ENCODE measurements at regions not wholly inside any gene's neighbourhood (a gene's known extent, or its start where the extent isn't known, plus 50 kb on each side); places are given as distances from the start of the nearest gene placed in this dataset.

GRCh38 chr9:26145938-26146337, 467.7 kb upstream of the TUSC1 start:
- ATAC-seq (ENCODE audit: low read depth in 2 of 2) (no peak), DNase-seq (no peak)
- H3K4me3 ChIP-seq (ENCODE audit: low read depth, low read length), result no peak overlapping the region

GRCh38 chr9:26142631-26143030, 464.4 kb upstream of the TUSC1 start:
- H3K27me3 Mint-ChIP-seq, result no peaks in the 10 kb centered on the region
- Histone ChIP-seq H3K27me3 (ENCODE audit: control insufficient read depth, insufficient read depth, low read length) (no peaks in the 10 kb centered on the region), H3K9me3 (ENCODE audit: control insufficient read depth in 2 of 2, low read length in 2 of 2) (no peaks in the 10 kb centered on the region), H3K36me3 (ENCODE audit: control insufficient read depth, insufficient read depth, low read length) (no peaks in the 10 kb centered on the region), H3K27ac (ENCODE audit: insufficient read depth, low read length, poor library complexity, severe bottlenecking) (no peak overlapping the region), H3K4me3 (ENCODE audit: low read depth, low read length) (no peak overlapping the region), H3K4me1 (ENCODE audit: control insufficient read depth, insufficient read depth, low read length, poor library complexity, severe bottlenecking) (no peaks in the 10 kb centered on the region)
- H3K36me3 Mint-ChIP-seq, result no peaks in the 10 kb centered on the region
- no peaks in the 10 kb centered on the region for H3K4me1 Mint-ChIP-seq
- peaks cover 2 to 16% (median 4%) of the 10 kb centered on the region in 7 donors for H3K9me3 Mint-ChIP-seq
- DNase-seq (no peak), ATAC-seq (ENCODE audit: low read depth in 2 of 2) (no peak)
- no peak overlapping the region for H3K4me3 Mint-ChIP-seq
- no peak overlapping the region for H3K27ac Mint-ChIP-seq

More at GRCh38 chr9:26145938-26146337, 467.7 kb upstream of the TUSC1 start:
- H3K4me3 Mint-ChIP-seq, result no peak overlapping the region
- peaks cover 0 to 3% of the 10 kb centered on the region in 2 experiments for H3K9me3 ChIP-seq (ENCODE audit: control insufficient read depth in 2 of 2, low read length in 2 of 2)
- no peaks in the 10 kb centered on the region for H3K27me3 ChIP-seq (ENCODE audit: control insufficient read depth, insufficient read depth, low read length)
- H3K4me1 ChIP-seq (ENCODE audit: control insufficient read depth, insufficient read depth, low read length, poor library complexity, severe bottlenecking), result no peaks in the 10 kb centered on the region
- no peaks in the 10 kb centered on the region for H3K27me3 Mint-ChIP-seq
- no peaks in the 10 kb centered on the region for H3K36me3 ChIP-seq (ENCODE audit: control insufficient read depth, insufficient read depth, low read length)
- no peaks in the 10 kb centered on the region for H3K4me1 Mint-ChIP-seq
- peaks cover 2 to 14% (median 6%) of the 10 kb centered on the region in 7 donors for H3K9me3 Mint-ChIP-seq
- H3K27ac Mint-ChIP-seq, result no peak overlapping the region
- H3K27ac ChIP-seq (ENCODE audit: insufficient read depth, low read length, poor library complexity, severe bottlenecking), result no peak overlapping the region
- H3K36me3 Mint-ChIP-seq, result no peaks in the 10 kb centered on the region

- no peak overlapping the region for H3K4me3 Mint-ChIP-seq
- no peaks in the 10 kb centered on the region for H3K36me3 ChIP-seq (ENCODE audit: control insufficient read depth, insufficient read depth, low read length)
- no peaks in the 10 kb centered on the region for H3K27me3 ChIP-seq (ENCODE audit: control insufficient read depth, insufficient read depth, low read length)
- no peak overlapping the region for H3K4me3 ChIP-seq (ENCODE audit: low read depth, low read length)
- H3K27ac Mint-ChIP-seq, result no peak overlapping the region
- ATAC-seq (ENCODE audit: low read depth in 2 of 2) (no peak), DNase-seq (no peak)
- no peaks in the 10 kb centered on the region for H3K4me1 Mint-ChIP-seq
- H3K4me1 ChIP-seq (ENCODE audit: control insufficient read depth, insufficient read depth, low read length, poor library complexity, severe bottlenecking), result no peaks in the 10 kb centered on the region
- H3K9me3 Mint-ChIP-seq, result peaks cover 2 to 16% (median 4%) of the 10 kb centered on the region in 7 donors
- H3K36me3 Mint-ChIP-seq, result no peaks in the 10 kb centered on the region
- H3K27ac ChIP-seq (ENCODE audit: insufficient read depth, low read length, poor library complexity, severe bottlenecking), result no peak overlapping the region
- H3K27me3 Mint-ChIP-seq, result no peaks in the 10 kb centered on the region
- no peaks in the 10 kb centered on the region for H3K9me3 ChIP-seq (ENCODE audit: control insufficient read depth in 2 of 2, low read length in 2 of 2)
Observed at GRCh38 chr9:26142201-26142600, 464.0 kb upstream of the TUSC1 start.

- no peaks in the 10 kb centered on the region for H3K36me3 Mint-ChIP-seq
- H3K27me3 Mint-ChIP-seq, result no peaks in the 10 kb centered on the region
- no peak overlapping the region for H3K27ac Mint-ChIP-seq
- H3K9me3 Mint-ChIP-seq, result peaks cover 0 to 5% (median 2%) of the 10 kb centered on the region in 7 donors
- H3K4me1 Mint-ChIP-seq, result no peaks in the 10 kb centered on the region
- H3K27ac ChIP-seq (ENCODE audit: insufficient read depth, low read length, poor library complexity, severe bottlenecking), result no peak overlapping the region
- H3K9me3 ChIP-seq (ENCODE audit: control insufficient read depth in 2 of 2, low read length in 2 of 2), result no peaks in the 10 kb centered on the region
- H3K4me3 ChIP-seq (ENCODE audit: low read depth, low read length), result no peak overlapping the region
- DNase-seq (no peak), ATAC-seq (ENCODE audit: low read depth in 2 of 2) (no peak)
- H3K36me3 ChIP-seq (ENCODE audit: control insufficient read depth, insufficient read depth, low read length), result no peaks in the 10 kb centered on the region
- H3K4me1 ChIP-seq (ENCODE audit: control insufficient read depth, insufficient read depth, low read length, poor library complexity, severe bottlenecking), result no peaks in the 10 kb centered on the region
- H3K4me3 Mint-ChIP-seq, result no peak overlapping the region
- no peaks in the 10 kb centered on the region for H3K27me3 ChIP-seq (ENCODE audit: control insufficient read depth, insufficient read depth, low read length)
Observed at GRCh38 chr9:26133537-26133936, 455.3 kb upstream of the TUSC1 start.

GRCh38 chr9:26132746-26133312, 454.6 kb upstream of the TUSC1 start:
- no peaks in the 10 kb centered on the region for H3K27me3 Mint-ChIP-seq
- Histone ChIP-seq H3K4me3 (ENCODE audit: low read depth, low read length) (no peak overlapping the region), H3K9me3 (ENCODE audit: control insufficient read depth in 2 of 2, low read length in 2 of 2) (no peaks in the 10 kb centered on the region), H3K27me3 (ENCODE audit: control insufficient read depth, insufficient read depth, low read length) (no peaks in the 10 kb centered on the region), H3K27ac (ENCODE audit: insufficient read depth, low read length, poor library complexity, severe bottlenecking) (no peak overlapping the region), H3K4me1 (ENCODE audit: control insufficient read depth, insufficient read depth, low read length, poor library complexity, severe bottlenecking) (no peaks in the 10 kb centered on the region), H3K36me3 (ENCODE audit: control insufficient read depth, insufficient read depth, low read length) (no peaks in the 10 kb centered on the region)
- H3K4me3 Mint-ChIP-seq, result no peak overlapping the region
- peaks cover 0 to 5% (median 2%) of the 10 kb centered on the region in 7 donors for H3K9me3 Mint-ChIP-seq
- no peaks in the 10 kb centered on the region for H3K36me3 Mint-ChIP-seq
- H3K4me1 Mint-ChIP-seq, result no peaks in the 10 kb centered on the region
- ATAC-seq (ENCODE audit: low read depth in 2 of 2) (no peak), DNase-seq (no peak)
- no peak overlapping the region for H3K27ac Mint-ChIP-seq

GRCh38 chr9:26131886-26132285, 453.6 kb upstream of the TUSC1 start:
- no peaks in the 10 kb centered on the region for H3K36me3 Mint-ChIP-seq
- ATAC-seq (ENCODE audit: low read depth in 2 of 2) (no peak), DNase-seq (no peak)
- H3K4me3 ChIP-seq (ENCODE audit: low read depth, low read length), result no peak overlapping the region
- H3K27me3 ChIP-seq (ENCODE audit: control insufficient read depth, insufficient read depth, low read length), result no peaks in the 10 kb centered on the region
- no peaks in the 10 kb centered on the region for H3K4me1 ChIP-seq (ENCODE audit: control insufficient read depth, insufficient read depth, low read length, poor library complexity, severe bottlenecking)
- H3K9me3 ChIP-seq (ENCODE audit: control insufficient read depth in 2 of 2, low read length in 2 of 2), result no peaks in the 10 kb centered on the region
- no peak overlapping the region for H3K27ac ChIP-seq (ENCODE audit: insufficient read depth, low read length, poor library complexity, severe bottlenecking)
- peaks cover 0 to 5% (median 2%) of the 10 kb centered on the region in 7 donors for H3K9me3 Mint-ChIP-seq
- no peak overlapping the region for H3K4me3 Mint-ChIP-seq
- no peaks in the 10 kb centered on the region for H3K36me3 ChIP-seq (ENCODE audit: control insufficient read depth, insufficient read depth, low read length)
- no peak overlapping the region for H3K27ac Mint-ChIP-seq
- no peaks in the 10 kb centered on the region for H3K27me3 Mint-ChIP-seq
- no peaks in the 10 kb centered on the region for H3K4me1 Mint-ChIP-seq

- peaks cover 0 to 2% of the 10 kb centered on the region in 2 experiments for H3K9me3 ChIP-seq (ENCODE audit: control insufficient read depth in 2 of 2, low read length in 2 of 2)
- H3K4me3 ChIP-seq (ENCODE audit: low read depth, low read length), result no peak overlapping the region
- no peaks in the 10 kb centered on the region for H3K4me1 Mint-ChIP-seq
- peaks cover 0 to 7% (median 2%) of the 10 kb centered on the region in 7 donors for H3K9me3 Mint-ChIP-seq
- no peaks in the 10 kb centered on the region for H3K36me3 Mint-ChIP-seq
- ATAC-seq (ENCODE audit: low read depth in 2 of 2), result no peak
- H3K4me3 Mint-ChIP-seq, result no peak overlapping the region
- no peak for DNase-seq
- H3K4me1 ChIP-seq (ENCODE audit: control insufficient read depth, insufficient read depth, low read length, poor library complexity, severe bottlenecking), result no peaks in the 10 kb centered on the region
- no peaks in the 10 kb centered on the region for H3K36me3 ChIP-seq (ENCODE audit: control insufficient read depth, insufficient read depth, low read length)
- no peaks in the 10 kb centered on the region for H3K27me3 ChIP-seq (ENCODE audit: control insufficient read depth, insufficient read depth, low read length)
- H3K27ac Mint-ChIP-seq, result no peak overlapping the region
- no peaks in the 10 kb centered on the region for H3K27me3 Mint-ChIP-seq
- H3K27ac ChIP-seq (ENCODE audit: insufficient read depth, low read length, poor library complexity, severe bottlenecking), result no peak overlapping the region
Observed at GRCh38 chr9:26129217-26129616, 451.0 kb upstream of the TUSC1 start.

GRCh38 chr9:26125693-26126092, 447.4 kb upstream of the TUSC1 start:
- no peak overlapping the region for H3K27ac ChIP-seq (ENCODE audit: insufficient read depth, low read length, poor library complexity, severe bottlenecking)
- Mint-ChIP-seq H3K9me3 (peaks cover 0 to 17% (median 2%) of the 10 kb centered on the region in 7 donors), H3K36me3 (no peaks in the 10 kb centered on the region), H3K4me3 (no peak overlapping the region), H3K27ac (no peak overlapping the region), H3K27me3 (no peaks in the 10 kb centered on the region), H3K4me1 (no peaks in the 10 kb centered on the region)
- no peaks in the 10 kb centered on the region for H3K4me1 ChIP-seq (ENCODE audit: control insufficient read depth, insufficient read depth, low read length, poor library complexity, severe bottlenecking)
- no peaks in the 10 kb centered on the region for H3K27me3 ChIP-seq (ENCODE audit: control insufficient read depth, insufficient read depth, low read length)
- no peak overlapping the region for H3K4me3 ChIP-seq (ENCODE audit: low read depth, low read length)
- H3K36me3 ChIP-seq (ENCODE audit: control insufficient read depth, insufficient read depth, low read length), result no peaks in the 10 kb centered on the region
- no peak for DNase-seq
- peaks cover 0 to 2% of the 10 kb centered on the region in 2 experiments for H3K9me3 ChIP-seq (ENCODE audit: control insufficient read depth in 2 of 2, low read length in 2 of 2)
- ATAC-seq (ENCODE audit: low read depth in 2 of 2), result no peak
